ENCODE measurements at regions not wholly inside any gene's neighbourhood (a gene's known extent, or its start where the extent isn't known, plus 50 kb on each side); places are given as distances from the start of the nearest gene placed in this dataset.

GRCh38 chr2:41182961-41183360, 731.1 kb upstream of the SLC8A1 start:
- no peak for TF ChIP-seq CTCF (IDR thresholded peaks at IDR 0.05; ENCODE audit: poor library complexity, severe bottlenecking)
- Histone ChIP-seq H3K27ac (ENCODE audit: poor library complexity, severe bottlenecking) (no peak overlapping the region), H3K9me3 (ENCODE audit: severe bottlenecking) (no peaks in the 10 kb centered on the region), H3K36me3 (ENCODE audit: low read depth) (no peaks in the 10 kb centered on the region), H3K4me3 (ENCODE audit: severe bottlenecking) (no peak overlapping the region), H3K4me1 (ENCODE audit: insufficient read depth, poor library complexity, severe bottlenecking) (no peaks in the 10 kb centered on the region), H3K27me3 (ENCODE audit: insufficient read depth, poor library complexity, severe bottlenecking) (peaks cover 10% of the 10 kb centered on the region)
- ATAC-seq (ENCODE audit: low read depth), result no peak
- no peak for DNase-seq (ENCODE audit: low spot score)

GRCh38 chr2:41187376-41188122, 735.7 kb upstream of the SLC8A1 start:
- DNase-seq (ENCODE audit: low spot score) (no peak), ATAC-seq (ENCODE audit: low read depth) (no peak)
- Histone ChIP-seq H3K27me3 (ENCODE audit: insufficient read depth, poor library complexity, severe bottlenecking) (peaks cover 8% of the 10 kb centered on the region), H3K4me3 (ENCODE audit: severe bottlenecking) (no peak overlapping the region), H3K27ac (ENCODE audit: poor library complexity, severe bottlenecking) (no peak overlapping the region), H3K9me3 (ENCODE audit: severe bottlenecking) (no peaks in the 10 kb centered on the region), H3K36me3 (ENCODE audit: low read depth) (no peaks in the 10 kb centered on the region), H3K4me1 (ENCODE audit: insufficient read depth, poor library complexity, severe bottlenecking) (no peaks in the 10 kb centered on the region)
- TF ChIP-seq CTCF (IDR thresholded peaks at IDR 0.05; ENCODE audit: poor library complexity, severe bottlenecking), result no peak

GRCh38 chr2:41194230-41194629, 742.3 kb upstream of the SLC8A1 start:
- H3K27me3 ChIP-seq (ENCODE audit: insufficient read depth, poor library complexity, severe bottlenecking), result no peaks in the 10 kb centered on the region
- no peak for TF ChIP-seq CTCF (IDR thresholded peaks at IDR 0.05; ENCODE audit: poor library complexity, severe bottlenecking)
- H3K4me3 ChIP-seq (ENCODE audit: severe bottlenecking), result no peak overlapping the region
- ATAC-seq (ENCODE audit: low read depth), result no peak
- no peak overlapping the region for H3K27ac ChIP-seq (ENCODE audit: poor library complexity, severe bottlenecking)
- H3K4me1 ChIP-seq (ENCODE audit: insufficient read depth, poor library complexity, severe bottlenecking), result no peaks in the 10 kb centered on the region
- no peaks in the 10 kb centered on the region for H3K36me3 ChIP-seq (ENCODE audit: low read depth)
- no peaks in the 10 kb centered on the region for H3K9me3 ChIP-seq (ENCODE audit: severe bottlenecking)
- DNase-seq (ENCODE audit: low spot score), result no peak

- Histone ChIP-seq H3K9me3 (ENCODE audit: severe bottlenecking) (no peaks in the 10 kb centered on the region), H3K27me3 (ENCODE audit: insufficient read depth, poor library complexity, severe bottlenecking) (peaks cover 3% of the 10 kb centered on the region), H3K4me3 (ENCODE audit: severe bottlenecking) (no peak overlapping the region), H3K4me1 (ENCODE audit: insufficient read depth, poor library complexity, severe bottlenecking) (no peaks in the 10 kb centered on the region), H3K36me3 (ENCODE audit: low read depth) (no peaks in the 10 kb centered on the region), H3K27ac (ENCODE audit: poor library complexity, severe bottlenecking) (no peak overlapping the region)
- DNase-seq (ENCODE audit: low spot score) (no peak), ATAC-seq (ENCODE audit: low read depth) (no peak)
- TF ChIP-seq CTCF (IDR thresholded peaks at IDR 0.05; ENCODE audit: poor library complexity, severe bottlenecking), result no peak
Observed at GRCh38 chr2:41197781-41198180, 745.9 kb upstream of the SLC8A1 start.

- DNase-seq (ENCODE audit: low spot score) (no peak), ATAC-seq (ENCODE audit: low read depth) (no peak)
- Histone ChIP-seq H3K27ac (ENCODE audit: poor library complexity, severe bottlenecking) (no peak overlapping the region), H3K4me1 (ENCODE audit: insufficient read depth, poor library complexity, severe bottlenecking) (no peaks in the 10 kb centered on the region), H3K4me3 (ENCODE audit: severe bottlenecking) (no peak overlapping the region), H3K9me3 (ENCODE audit: severe bottlenecking) (no peaks in the 10 kb centered on the region), H3K36me3 (ENCODE audit: low read depth) (no peaks in the 10 kb centered on the region), H3K27me3 (ENCODE audit: insufficient read depth, poor library complexity, severe bottlenecking) (peaks cover 3% of the 10 kb centered on the region)
- no peak for TF ChIP-seq CTCF (IDR thresholded peaks at IDR 0.05; ENCODE audit: poor library complexity, severe bottlenecking)
Observed at GRCh38 chr2:41199334-41199733, 747.4 kb upstream of the SLC8A1 start.

Measured in RWPE2 (cell line).